ENCODE measurements at regions not wholly inside any gene's neighbourhood (a gene's known extent, or its start where the extent isn't known, plus 50 kb on each side); places are given as distances from the start of the nearest gene placed in this dataset.

DNA sequence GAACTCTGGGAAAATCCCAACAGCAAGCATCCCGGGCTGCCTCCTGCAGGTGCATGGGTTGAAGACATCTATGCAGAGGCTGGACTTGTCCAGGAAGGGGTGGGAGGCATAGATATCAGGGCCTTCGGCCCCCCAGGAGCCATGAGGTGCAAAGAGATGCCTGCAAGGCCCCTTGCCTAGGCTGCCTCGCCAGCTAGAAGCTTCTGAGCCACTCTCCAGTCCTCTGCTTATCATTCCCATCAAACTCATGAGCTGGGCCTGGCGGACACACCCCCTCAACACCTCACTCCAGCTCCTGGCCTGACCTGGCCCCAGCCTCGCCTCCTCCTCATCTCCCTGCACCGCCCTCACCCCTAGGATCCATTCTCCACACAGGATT is 152.4 kb upstream of the PTPN1 start:
- Histone ChIP-seq H3K9me3 (ENCODE audit: insufficient read depth, low read depth, low read length) (no peaks in the 10 kb centered on the region), H3K4me2 (ENCODE audit: low read depth, low read length, poor library complexity, severe bottlenecking) (no peak overlapping the region), H3K79me2 (ENCODE audit: insufficient read depth, low read length) (no peaks in the 10 kb centered on the region), H2AFZ (ENCODE audit: low read length) (no peak overlapping the region), H3K9me2 (replicated peaks; ENCODE audit: low read depth, low read length) (no peaks in the 10 kb centered on the region), H3F3A (ENCODE audit: low read depth) (no peaks in the 10 kb centered on the region), H4K20me1 (ENCODE audit: insufficient read depth, low read length, poor library complexity, severe bottlenecking) (no peaks in the 10 kb centered on the region), H3K9ac (ENCODE audit: low read depth, low read length, poor library complexity, severe bottlenecking) (no peak overlapping the region), H3K36me3 (ENCODE audit: insufficient read depth, low read length) (no peaks in the 10 kb centered on the region), H3K4me3 (ENCODE audit: low read length, poor library complexity, severe bottlenecking) (no peak overlapping the region), H3K4me1 (ENCODE audit: insufficient read depth, low read length, poor library complexity, severe bottlenecking) (no peaks in the 10 kb centered on the region), H3K27me3 (ENCODE audit: insufficient read depth, low read length, poor library complexity, severe bottlenecking) (no peaks in the 10 kb centered on the region)
- no peak for TF ChIP-seq EZH2phosphoT487 (IDR thresholded peaks at IDR 0.05; ENCODE audit: borderline replicate concordance)
- TF ChIP-seq, protein P1, sequence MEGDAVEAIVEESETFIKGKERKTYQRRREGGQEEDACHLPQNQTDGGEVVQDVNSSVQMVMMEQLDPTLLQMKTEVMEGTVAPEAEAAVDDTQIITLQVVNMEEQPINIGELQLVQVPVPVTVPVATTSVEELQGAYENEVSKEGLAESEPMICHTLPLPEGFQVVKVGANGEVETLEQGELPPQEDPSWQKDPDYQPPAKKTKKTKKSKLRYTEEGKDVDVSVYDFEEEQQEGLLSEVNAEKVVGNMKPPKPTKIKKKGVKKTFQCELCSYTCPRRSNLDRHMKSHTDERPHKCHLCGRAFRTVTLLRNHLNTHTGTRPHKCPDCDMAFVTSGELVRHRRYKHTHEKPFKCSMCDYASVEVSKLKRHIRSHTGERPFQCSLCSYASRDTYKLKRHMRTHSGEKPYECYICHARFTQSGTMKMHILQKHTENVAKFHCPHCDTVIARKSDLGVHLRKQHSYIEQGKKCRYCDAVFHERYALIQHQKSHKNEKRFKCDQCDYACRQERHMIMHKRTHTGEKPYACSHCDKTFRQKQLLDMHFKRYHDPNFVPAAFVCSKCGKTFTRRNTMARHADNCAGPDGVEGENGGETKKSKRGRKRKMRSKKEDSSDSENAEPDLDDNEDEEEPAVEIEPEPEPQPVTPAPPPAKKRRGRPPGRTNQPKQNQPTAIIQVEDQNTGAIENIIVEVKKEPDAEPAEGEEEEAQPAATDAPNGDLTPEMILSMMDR (conservative IDR thresholded peaks at IDR 0.05; ENCODE audit: low read length): no peak

DNA sequence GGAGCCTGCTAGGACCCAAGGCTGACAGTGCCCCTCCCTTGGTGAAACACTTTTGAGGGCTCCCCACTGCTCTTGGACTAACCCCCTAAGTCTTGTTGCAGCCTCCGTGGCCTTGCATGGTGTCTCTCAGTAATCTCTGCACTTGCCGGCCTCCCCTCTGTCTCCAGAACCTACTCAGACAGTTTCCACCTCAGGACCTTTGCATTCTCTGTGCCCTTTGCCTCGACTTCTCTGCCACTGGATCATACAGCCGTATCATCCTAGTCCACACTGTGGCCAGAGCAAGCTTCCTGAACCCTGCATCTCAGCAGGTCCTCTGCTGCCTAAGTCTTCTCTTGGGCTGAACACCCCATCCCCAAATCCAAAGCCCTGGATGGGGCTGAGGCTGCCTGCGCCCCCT is 152.0 kb upstream of the PTPN1 start:
- H3K9me3 ChIP-seq (ENCODE audit: insufficient read depth, low read depth, low read length): no peaks in the 10 kb centered on the region
- no peak overlapping the region for H3K4me3 ChIP-seq (ENCODE audit: low read length, poor library complexity, severe bottlenecking)
- no peaks in the 10 kb centered on the region for H4K20me1 ChIP-seq (ENCODE audit: insufficient read depth, low read length, poor library complexity, severe bottlenecking)
- TF ChIP-seq, protein P1 (conservative IDR thresholded peaks at IDR 0.05; ENCODE audit: low read length): no peak
- no peak for TF ChIP-seq EZH2phosphoT487 (IDR thresholded peaks at IDR 0.05; ENCODE audit: borderline replicate concordance)
- no peaks in the 10 kb centered on the region for H3K27me3 ChIP-seq (ENCODE audit: insufficient read depth, low read length, poor library complexity, severe bottlenecking)
- H3K9ac ChIP-seq (ENCODE audit: low read depth, low read length, poor library complexity, severe bottlenecking): no peak overlapping the region
- H3F3A ChIP-seq (ENCODE audit: low read depth): no peaks in the 10 kb centered on the region
- H3K9me2 ChIP-seq (replicated peaks; ENCODE audit: low read depth, low read length): no peaks in the 10 kb centered on the region
- no peak overlapping the region for H2AFZ ChIP-seq (ENCODE audit: low read length)
- H3K4me2 ChIP-seq (ENCODE audit: low read depth, low read length, poor library complexity, severe bottlenecking): no peak overlapping the region
- H3K36me3 ChIP-seq (ENCODE audit: insufficient read depth, low read length): no peaks in the 10 kb centered on the region
- no peaks in the 10 kb centered on the region for H3K79me2 ChIP-seq (ENCODE audit: insufficient read depth, low read length)
- no peaks in the 10 kb centered on the region for H3K4me1 ChIP-seq (ENCODE audit: insufficient read depth, low read length, poor library complexity, severe bottlenecking)

DNA sequence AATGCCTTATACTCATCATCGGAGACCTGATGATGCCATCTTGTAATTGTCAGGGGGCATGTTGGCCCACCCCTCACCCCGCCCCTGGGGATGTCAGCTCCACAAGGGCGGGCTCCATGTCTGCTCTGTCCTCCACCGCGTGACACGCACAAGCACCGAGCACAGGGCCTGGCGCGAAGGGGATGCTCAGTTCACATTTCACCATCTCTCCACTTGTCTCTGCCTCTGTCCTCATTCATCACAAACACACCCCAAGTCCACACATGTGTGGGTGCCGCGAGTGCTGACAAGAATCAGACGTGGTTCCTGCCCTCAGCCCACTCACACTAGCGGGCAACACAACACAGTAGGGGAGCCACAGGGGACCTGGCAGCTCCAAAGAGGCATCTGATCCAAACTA is 151.2 kb upstream of the PTPN1 start:
- H3K4me3 ChIP-seq (ENCODE audit: low read length, poor library complexity, severe bottlenecking): no peak overlapping the region
- H3F3A ChIP-seq (ENCODE audit: low read depth): no peaks in the 10 kb centered on the region
- no peaks in the 10 kb centered on the region for H3K9me3 ChIP-seq (ENCODE audit: insufficient read depth, low read depth, low read length)
- H4K20me1 ChIP-seq (ENCODE audit: insufficient read depth, low read length, poor library complexity, severe bottlenecking): no peaks in the 10 kb centered on the region
- no peaks in the 10 kb centered on the region for H3K27me3 ChIP-seq (ENCODE audit: insufficient read depth, low read length, poor library complexity, severe bottlenecking)
- no peaks in the 10 kb centered on the region for H3K9me2 ChIP-seq (replicated peaks; ENCODE audit: low read depth, low read length)
- H3K4me2 ChIP-seq (ENCODE audit: low read depth, low read length, poor library complexity, severe bottlenecking): no peak overlapping the region
- TF ChIP-seq EZH2phosphoT487 (IDR thresholded peaks at IDR 0.05; ENCODE audit: borderline replicate concordance): no peak
- TF ChIP-seq, protein P1 (conservative IDR thresholded peaks at IDR 0.05; ENCODE audit: low read length): no peak
- H2AFZ ChIP-seq (ENCODE audit: low read length): no peak overlapping the region
- no peak overlapping the region for H3K9ac ChIP-seq (ENCODE audit: low read depth, low read length, poor library complexity, severe bottlenecking)
- no peaks in the 10 kb centered on the region for H3K4me1 ChIP-seq (ENCODE audit: insufficient read depth, low read length, poor library complexity, severe bottlenecking)
- H3K36me3 ChIP-seq (ENCODE audit: insufficient read depth, low read length): no peaks in the 10 kb centered on the region
- no peaks in the 10 kb centered on the region for H3K79me2 ChIP-seq (ENCODE audit: insufficient read depth, low read length)

All from Loucy (cell line).